ENCODE measurements at regions not wholly inside any gene's neighbourhood (a gene's known extent, or its start where the extent isn't known, plus 50 kb on each side); places are given as distances from the start of the nearest gene placed in this dataset.

- TF ChIP-seq, protein P1, sequence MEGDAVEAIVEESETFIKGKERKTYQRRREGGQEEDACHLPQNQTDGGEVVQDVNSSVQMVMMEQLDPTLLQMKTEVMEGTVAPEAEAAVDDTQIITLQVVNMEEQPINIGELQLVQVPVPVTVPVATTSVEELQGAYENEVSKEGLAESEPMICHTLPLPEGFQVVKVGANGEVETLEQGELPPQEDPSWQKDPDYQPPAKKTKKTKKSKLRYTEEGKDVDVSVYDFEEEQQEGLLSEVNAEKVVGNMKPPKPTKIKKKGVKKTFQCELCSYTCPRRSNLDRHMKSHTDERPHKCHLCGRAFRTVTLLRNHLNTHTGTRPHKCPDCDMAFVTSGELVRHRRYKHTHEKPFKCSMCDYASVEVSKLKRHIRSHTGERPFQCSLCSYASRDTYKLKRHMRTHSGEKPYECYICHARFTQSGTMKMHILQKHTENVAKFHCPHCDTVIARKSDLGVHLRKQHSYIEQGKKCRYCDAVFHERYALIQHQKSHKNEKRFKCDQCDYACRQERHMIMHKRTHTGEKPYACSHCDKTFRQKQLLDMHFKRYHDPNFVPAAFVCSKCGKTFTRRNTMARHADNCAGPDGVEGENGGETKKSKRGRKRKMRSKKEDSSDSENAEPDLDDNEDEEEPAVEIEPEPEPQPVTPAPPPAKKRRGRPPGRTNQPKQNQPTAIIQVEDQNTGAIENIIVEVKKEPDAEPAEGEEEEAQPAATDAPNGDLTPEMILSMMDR (IDR thresholded peaks at IDR 0.05; ENCODE audit: low read depth, low read length, missing control alignments), result no peak
- no peak overlapping the region for H3K4me3 ChIP-seq (replicated peaks; ENCODE audit: low read depth, low read length)
- DNase-seq (ENCODE audit: extremely low read depth, low read depth), result no peak
These were observed 215.3 kb upstream of the ROBO1 start for GRCh38 chr3:79983118-79983517.

GRCh38 chr3:79979990-79980389 lies 212.2 kb upstream of the ROBO1 start:
- DNase-seq (ENCODE audit: extremely low read depth, low read depth), result no peak

DNA sequence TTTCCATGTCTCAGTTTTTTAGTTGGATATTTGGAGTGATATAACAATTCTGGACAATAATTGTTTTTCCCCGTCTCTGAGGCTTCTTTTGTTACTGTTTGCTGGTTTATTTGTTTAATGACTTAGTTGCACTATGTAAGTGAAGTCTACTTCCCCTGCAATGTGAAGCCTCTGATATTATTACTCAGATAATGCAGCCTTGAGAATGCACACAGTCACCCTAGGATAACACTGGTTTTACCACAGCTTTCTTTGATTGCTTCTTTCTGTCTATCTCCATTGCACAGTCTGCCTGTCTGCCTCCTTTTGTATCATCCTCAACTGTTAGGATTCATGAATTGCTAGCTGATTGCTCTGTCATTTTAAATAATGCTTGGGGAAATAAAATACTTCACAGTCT lies 208.7 kb upstream of the ROBO1 start:
- no peak for DNase-seq (ENCODE audit: extremely low read depth, low read depth)
- TF ChIP-seq, protein P1 (IDR thresholded peaks at IDR 0.05; ENCODE audit: low read depth, low read length, missing control alignments), result no peak
- no peak overlapping the region for H3K4me3 ChIP-seq (replicated peaks; ENCODE audit: low read depth, low read length)

More at GRCh38 chr3:79979990-79980389, 212.2 kb upstream of the ROBO1 start:
- no peak overlapping the region for H3K4me3 ChIP-seq (replicated peaks; ENCODE audit: low read depth, low read length)
- TF ChIP-seq, protein P1 (IDR thresholded peaks at IDR 0.05; ENCODE audit: low read depth, low read length, missing control alignments), result no peak

DNA sequence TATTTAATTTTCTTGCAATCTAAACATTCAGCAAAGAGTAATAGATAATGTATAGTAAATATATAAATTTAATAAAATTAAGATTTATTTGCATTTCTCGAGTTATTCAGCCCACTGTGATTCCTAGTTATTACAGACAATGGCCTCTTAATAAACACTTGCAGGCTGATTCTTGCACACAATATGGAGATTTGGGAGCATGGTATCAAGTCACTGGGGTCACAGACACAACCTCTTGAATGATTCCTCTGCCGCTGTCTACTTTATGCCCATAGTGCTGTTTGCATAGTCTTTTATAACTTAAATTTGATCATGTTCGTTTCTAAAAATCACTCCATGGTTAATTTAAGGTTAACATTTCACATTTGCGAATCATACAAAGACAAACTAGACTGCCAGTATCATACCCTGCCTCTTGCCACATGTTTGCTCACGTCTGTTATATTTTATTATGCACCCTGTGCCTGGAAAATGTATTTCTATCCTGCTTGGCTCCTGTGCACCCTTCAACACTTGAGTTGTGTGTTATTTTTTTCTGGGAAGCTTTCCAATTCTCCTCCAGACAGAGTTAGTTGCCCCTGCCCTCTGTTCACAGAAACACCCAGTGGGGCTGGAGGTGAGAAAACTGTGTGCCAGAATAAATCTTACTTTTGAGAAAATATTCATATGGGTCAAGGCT lies 206.3 kb upstream of the ROBO1 start:
- TF ChIP-seq, protein P1 (IDR thresholded peaks at IDR 0.05; ENCODE audit: low read depth, low read length, missing control alignments), result no peak
- H3K4me3 ChIP-seq (replicated peaks; ENCODE audit: low read depth, low read length), result no peak overlapping the region
- no peak for DNase-seq (ENCODE audit: extremely low read depth, low read depth)

DNA sequence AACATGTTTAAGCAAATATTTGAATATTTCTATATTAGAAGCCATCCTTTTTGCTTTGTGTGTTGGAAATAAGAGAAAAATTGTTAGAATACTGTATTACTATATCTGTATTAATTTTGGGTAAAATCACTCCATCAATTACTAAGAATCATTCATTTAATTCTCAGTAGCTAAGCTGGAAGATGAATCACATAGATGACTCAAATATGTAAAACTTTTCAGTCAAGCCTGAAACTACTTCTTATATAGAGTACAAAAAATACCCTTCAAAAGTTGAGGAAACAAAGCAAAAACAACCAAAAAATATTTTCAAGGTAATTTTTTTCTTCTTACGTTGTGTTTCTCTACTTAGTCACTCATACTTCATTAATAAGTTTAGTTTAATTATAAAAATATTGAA lies 205.7 kb upstream of the ROBO1 start:
- TF ChIP-seq, protein P1 (IDR thresholded peaks at IDR 0.05; ENCODE audit: low read depth, low read length, missing control alignments), result no peak
- no peak overlapping the region for H3K4me3 ChIP-seq (replicated peaks; ENCODE audit: low read depth, low read length)
- no peak for DNase-seq (ENCODE audit: extremely low read depth, low read depth)

- TF ChIP-seq, protein P1 (IDR thresholded peaks at IDR 0.05; ENCODE audit: low read depth, low read length, missing control alignments), result no peak
- no peak for DNase-seq (ENCODE audit: extremely low read depth, low read depth)
- H3K4me3 ChIP-seq (replicated peaks; ENCODE audit: low read depth, low read length), result no peak overlapping the region
These were observed 200.6 kb upstream of the ROBO1 start for GRCh38 chr3:79968418-79968817.

GRCh38 chr3:79960594-79960993 lies 192.8 kb upstream of the ROBO1 start:
- DNase-seq (ENCODE audit: extremely low read depth, low read depth), result no peak
- TF ChIP-seq, protein P1 (IDR thresholded peaks at IDR 0.05; ENCODE audit: low read depth, low read length, missing control alignments), result no peak
- no peak overlapping the region for H3K4me3 ChIP-seq (replicated peaks; ENCODE audit: low read depth, low read length)
